H1 (cell line): ENCODE measurements at regions not wholly inside any gene's neighbourhood (a gene's known extent, or its start where the extent isn't known, plus 50 kb on each side); places are given as distances from the start of the nearest gene placed in this dataset.

ENCODE experiments used
- CTCF ChIA-PET: fragments of 300-600 bp; sonication (Branson Sonifier 250); formaldehyde crosslinking; loops from one replicate; lab custom pipeline; 2021; ENCODE audit not compliant: partially characterized antibody; lab: Charles Lee
- POLR2A ChIA-PET: fragments of 300-600 bp; sonication (Branson Sonifier 250); formaldehyde crosslinking; loops from one replicate; lab custom pipeline; 2021; ENCODE audit warnings: inconsistent platforms; ENCODE audit not compliant: partially characterized antibody; lab: Charles Lee
- DNase-seq, 2 experiments: peaks; one replicate each; pipeline versions ENCODE4 v3.0.0 to v3.0.0-alpha.2; 2010 to 2022; ENCODE audit warnings: low spot score in 2 of 2, low read depth in 1 of 2, mixed read lengths in 1 of 2
- FAIRE-seq: peaks from 2 replicates; lab custom pipeline; 2011; peaks lifted over from hg19 to GRCh38; lab: Jason Lieb, UNC
- H2AFZ ChIP-seq: 2 replicates; pipeline ENCODE4 v1.8.1; 2012; ENCODE audit warnings: low read length, inconsistent platforms
- H2AK5ac ChIP-seq: 2 replicates; pipeline ENCODE4 v1.6.1; 2013; ENCODE audit warnings: low read depth, low read length
- H2BK120ac ChIP-seq: replicated peaks from 2 replicates; pipeline ENCODE3; 2013; ENCODE audit warnings: low read depth, low read length, inconsistent platforms
- H2BK12ac ChIP-seq: 2 replicates; pipeline ENCODE4 v1.6.1; 2013; ENCODE audit warnings: low read depth, low read length
- H2BK15ac ChIP-seq: 2 replicates; pipeline ENCODE4 v1.6.1; 2013; ENCODE audit warnings: low read length
- H2BK20ac ChIP-seq: 2 replicates; pipeline ENCODE4 v1.6.1; 2013; ENCODE audit warnings: low read length
- H2BK5ac ChIP-seq: 2 replicates; pipeline ENCODE4 v1.6.1; 2013; ENCODE audit warnings: low read depth, low read length
- H3K14ac ChIP-seq: 2 replicates; pipeline ENCODE4 v1.6.1; 2013; ENCODE audit warnings: inconsistent platforms; ENCODE audit not compliant: insufficient read length
- H3K18ac ChIP-seq: 2 replicates; pipeline ENCODE4 v1.6.1; 2013; ENCODE audit warnings: low read length; ENCODE audit errors: extremely low read depth
- H3K23ac ChIP-seq: 2 replicates; pipeline ENCODE4 v1.6.1; 2013; ENCODE audit warnings: inconsistent platforms; ENCODE audit not compliant: insufficient read length
- H3K23me2 ChIP-seq: 2 replicates; pipeline ENCODE4 v1.6.1; 2013; ENCODE audit warnings: low read depth, low read length
- H3K27ac ChIP-seq: 2 replicates; pipeline ENCODE4 v1.6.1; 2011; ENCODE audit warnings: low read depth, low read length, inconsistent platforms
- H3K27me3 ChIP-seq, 4 experiments: replicated peaks in 1 of 4; 1 replicate in 1 of 4; 2 replicates in 3 of 4; pipeline versions ENCODE4 v1.6.1 to v1.8.1; 2011 to 2013; ENCODE audit warnings: low read length in 3 of 4, mild to moderate bottlenecking in 3 of 4, inconsistent platforms in 2 of 4, mixed read lengths in 2 of 4, moderate library complexity in 1 of 4; ENCODE audit not compliant: control insufficient read depth in 3 of 4, insufficient read depth in 3 of 4; ENCODE audit errors: extremely low read depth in 1 of 4
- H3K36me3 ChIP-seq, 4 experiments: 2 replicates each; pipeline versions ENCODE4 v1.6.1 to v1.8.1; 2011 to 2013; ENCODE audit warnings: mild to moderate bottlenecking in 4 of 4, low read length in 3 of 4, moderate library complexity in 2 of 4, control low read depth in 1 of 4, inconsistent platforms in 1 of 4; ENCODE audit not compliant: insufficient read depth in 4 of 4, control insufficient read depth in 2 of 4
- H3K4ac ChIP-seq: replicated peaks from 2 replicates; pipeline ENCODE3; 2013; ENCODE audit warnings: low read length, low read depth, mixed read lengths, inconsistent platforms; ENCODE audit not compliant: insufficient read length
- H3K4me1 ChIP-seq, 4 experiments: replicated peaks in 1 of 4; 1 replicate in 1 of 4; 2 replicates in 3 of 4; pipeline versions ENCODE4 v1.6.1 to v1.8.1; 2011 to 2013; ENCODE audit warnings: low read length in 3 of 4, inconsistent platforms in 2 of 4, mixed read lengths in 1 of 4; ENCODE audit not compliant: insufficient read depth in 4 of 4, control insufficient read depth in 3 of 4
- H3K4me2 ChIP-seq, 2 experiments: 2 replicates each; pipeline versions ENCODE4 v1.6.1 to v1.8.1; 2011 to 2013; ENCODE audit warnings: low read depth in 2 of 2, low read length in 2 of 2, control low read depth in 1 of 2, inconsistent platforms in 1 of 2, mild to moderate bottlenecking in 1 of 2; ENCODE audit not compliant: insufficient read depth in 1 of 2
- H3K4me3 ChIP-seq, 4 experiments: fragments of 200-600, 300-600 bp in 1 of 4; sonication (generic), shearing (Covaris generic), sonication (Bioruptor Twin) in 1 of 4; 2 replicates each; pipeline versions ENCODE4 v1.5.1 to v1.8.1; 2011 to 2016; ENCODE audit warnings: low read length in 4 of 4, low read depth in 3 of 4, control low read depth in 2 of 4, inconsistent platforms in 2 of 4, mild to moderate bottlenecking in 2 of 4, mixed read lengths in 1 of 4, moderate library complexity in 1 of 4; ENCODE audit not compliant: insufficient read depth in 2 of 4; ENCODE audit errors: extremely low read depth in 1 of 4
- H3K56ac ChIP-seq: replicated peaks from 2 replicates; pipeline ENCODE3; 2013; ENCODE audit warnings: low read depth, mild to moderate bottlenecking, mixed read lengths, low read length, inconsistent platforms; ENCODE audit not compliant: insufficient read length
- H3K79me1 ChIP-seq: 2 replicates; pipeline ENCODE4 v1.6.1; 2013; ENCODE audit warnings: low read depth, low read length, control low read depth
- H3K79me2 ChIP-seq, 2 experiments: 2 replicates each; pipeline versions ENCODE4 v1.6.1 to v1.8.1; 2012 to 2013; ENCODE audit warnings: low read length in 2 of 2, mild to moderate bottlenecking in 2 of 2, inconsistent platforms in 1 of 2; ENCODE audit not compliant: insufficient read depth in 2 of 2, control insufficient read depth in 1 of 2
- H3K9ac ChIP-seq, 4 experiments: replicated peaks in 1 of 4; 1 replicate in 1 of 4; 2 replicates in 3 of 4; pipeline versions ENCODE4 v1.6.1 to v1.8.1; 2011 to 2013; ENCODE audit warnings: low read depth in 3 of 4, low read length in 3 of 4, control low read depth in 2 of 4, mild to moderate bottlenecking in 2 of 4, moderate library complexity in 2 of 4, inconsistent platforms in 1 of 4; ENCODE audit errors: extremely low read depth in 1 of 4
- H3K9me3 ChIP-seq, 2 experiments: 2 replicates each; pipeline versions ENCODE4 v1.6.1 to v1.8.1; 2012 to 2013; ENCODE audit warnings: mild to moderate bottlenecking in 2 of 2, moderate library complexity in 2 of 2, control low read depth in 1 of 2, inconsistent platforms in 1 of 2, low read depth in 1 of 2, low read length in 1 of 2, mixed read lengths in 1 of 2; ENCODE audit not compliant: insufficient read depth in 2 of 2
- H4K20me1 ChIP-seq, 2 experiments: replicated peaks in 1 of 2; 2 replicates each; pipeline versions ENCODE3 to v1.8.1; 2011 to 2013; ENCODE audit warnings: inconsistent platforms in 2 of 2, low read length in 2 of 2, mild to moderate bottlenecking in 1 of 2; ENCODE audit not compliant: insufficient read depth in 2 of 2, control insufficient read depth in 1 of 2
- H4K5ac ChIP-seq: 2 replicates; pipeline ENCODE4 v1.6.1; 2013; ENCODE audit warnings: low read length, low read depth, mixed read lengths, inconsistent platforms; ENCODE audit not compliant: insufficient read length
- H4K8ac ChIP-seq: 2 replicates; pipeline ENCODE4 v1.8.0; 2013; ENCODE audit warnings: mild to moderate bottlenecking, moderate library complexity, low read length, inconsistent platforms; ENCODE audit not compliant: insufficient read depth; ENCODE audit errors: extremely low read depth
- H4K91ac ChIP-seq: replicated peaks from 2 replicates; pipeline ENCODE3; 2013; ENCODE audit warnings: low read length, mixed read lengths, inconsistent platforms; ENCODE audit not compliant: insufficient read length
- ASH2L ChIP-seq: fragments of 200-600, 300-600 bp; sonication (generic); IDR thresholded peaks from one replicate; pipeline ENCODE4 v1.7.1; 2017; ENCODE audit warnings: low read length
- CHD1 ChIP-seq: IDR thresholded peaks from 2 replicates; pipeline ENCODE4 v1.6.1; 2012; ENCODE audit warnings: low read depth, low read length, improper control_type of control experiment
- CREB1 ChIP-seq: IDR thresholded peaks from 2 replicates; pipeline ENCODE4 v1.6.1; 2012; ENCODE audit warnings: inconsistent platforms
- EP300 ChIP-seq, 2 experiments: IDR thresholded peaks; 1 replicate in 1 of 2; 2 replicates in 1 of 2; pipeline ENCODE4 v1.6.1; 2011 to 2012; ENCODE audit warnings: low read depth in 2 of 2, low read length in 2 of 2, mild to moderate bottlenecking in 2 of 2, borderline replicate concordance in 1 of 2, inconsistent platforms in 1 of 2, moderate library complexity in 1 of 2
- GTF2F1 ChIP-seq: IDR thresholded peaks from 2 replicates; pipeline ENCODE4 v1.6.1; 2012; ENCODE audit warnings: low read depth, low read length, improper control_type of control experiment, borderline replicate concordance
- POLR2A ChIP-seq, 2 experiments: IDR thresholded peaks; 1 replicate in 1 of 2; 2 replicates in 1 of 2; pipeline ENCODE4 v1.6.1; 2011; ENCODE audit warnings: low read depth in 2 of 2, low read length in 2 of 2, mild to moderate bottlenecking in 2 of 2; ENCODE audit errors: control extremely low read depth in 1 of 2
- RBBP5 ChIP-seq: IDR thresholded peaks from 2 replicates; pipeline ENCODE4 v1.7.1; 2012; ENCODE audit warnings: low read depth, mild to moderate bottlenecking, inconsistent platforms, low read length, moderate library complexity, borderline replicate concordance
- RFX5 ChIP-seq: IDR thresholded peaks from 2 replicates; pipeline ENCODE4 v1.6.1; 2011; ENCODE audit warnings: low read depth, low read length, improper control_type of control experiment, borderline replicate concordance
- RNF2 ChIP-seq: fragments of 200-900, 300-1000 bp; sonication (generic); IDR thresholded peaks from 2 replicates; pipeline ENCODE4 v1.7.1; 2016; ENCODE audit warnings: borderline replicate concordance, low read depth, mild to moderate bottlenecking, antibody characterized with exemption, low read length; ENCODE audit not compliant: poor library complexity, severe bottlenecking; ENCODE audit errors: missing control alignments
- SIN3A ChIP-seq, 2 experiments: IDR thresholded peaks in 1 of 2; conservative IDR thresholded peaks in 1 of 2; 2 replicates each; pipeline ENCODE4 v1.6.1; 2011 to 2012; ENCODE audit warnings: low read length in 2 of 2, improper control_type of control experiment in 1 of 2, low read depth in 1 of 2, mild to moderate bottlenecking in 1 of 2
- SIRT6 ChIP-seq: IDR thresholded peaks from one replicate; pipeline ENCODE4 v1.7.1; 2012; ENCODE audit warnings: low read length, inconsistent platforms
- SIX5 ChIP-seq: IDR thresholded peaks from 2 replicates; pipeline ENCODE4 v1.6.1; 2011; ENCODE audit warnings: mild to moderate bottlenecking, low read depth, low read length
- SP1 ChIP-seq: IDR thresholded peaks from 2 replicates; pipeline ENCODE4 v1.6.1; 2011; ENCODE audit warnings: low read depth, low read length
- SP4 ChIP-seq: IDR thresholded peaks from 2 replicates; pipeline ENCODE4 v1.6.1; 2012; ENCODE audit warnings: low read length, inconsistent platforms
- SRF ChIP-seq: IDR thresholded peaks from 2 replicates; pipeline ENCODE4 v1.6.1; 2011; ENCODE audit warnings: mild to moderate bottlenecking, low read depth, low read length, moderate library complexity
- TAF7 ChIP-seq: optimal IDR thresholded peaks from 2 replicates; pipeline ENCODE3; 2011; ENCODE audit warnings: low read depth, mild to moderate bottlenecking, inconsistent platforms, low read length, moderate library complexity, borderline replicate concordance
- ZNF274 ChIP-seq: IDR thresholded peaks from 2 replicates; pipeline ENCODE4 v1.7.0; 2012; ENCODE audit warnings: low read length, borderline replicate concordance; ENCODE audit errors: extremely low read depth
- WGBS, 2 experiments: shearing (Covaris generic) in 1 of 2; methylation state at CpG; one replicate each; pipeline versions ENCODE4 v1.1.6 to v1.1.7; 2013 to 2015; ENCODE audit warnings: low lambda C conversion rate in 2 of 2, mixed read lengths in 2 of 2, inconsistent platforms in 1 of 2, low coverage in 1 of 2, missing lambda C conversion rate in 1 of 2; ENCODE audit not compliant: insufficient replicate concordance in 2 of 2, insufficient coverage in 1 of 2, insufficient read length in 1 of 2; ENCODE audit errors: extremely low coverage in 1 of 2, missing lambda C conversion rate in 1 of 2; 5-methylcytosine and 5-hydroxymethylcytosine counted together

DNA sequence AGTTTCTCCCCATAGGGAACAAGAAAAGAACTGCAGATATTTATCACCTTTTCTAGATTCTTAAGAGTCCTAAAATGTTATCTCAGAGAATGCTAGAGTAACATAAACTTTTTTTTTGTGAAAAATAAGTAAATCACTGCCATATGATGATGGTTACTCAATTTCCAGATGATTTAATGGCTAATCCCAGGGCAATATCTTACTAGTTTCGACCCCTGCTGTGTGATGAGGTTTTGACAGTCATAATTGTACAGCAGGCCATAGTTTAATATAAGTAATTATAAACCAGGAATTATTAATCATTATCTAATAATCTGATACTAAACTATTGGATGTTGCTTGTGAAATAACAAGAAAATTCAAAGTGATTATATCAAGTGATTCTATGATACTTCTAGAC is 210.6 kb downstream of the HLX start:
- no peak overlapping the region for H2AFZ ChIP-seq
- TF ChIP-seq TAF7 (no peak), POLR2A (IDR thresholded peaks at IDR 0.05; ENCODE audit: control extremely low read depth in 1 of 2, low read depth in 2 of 2, low read length in 2 of 2) (no peak), SIX5 (no peak), GTF2F1 (no peak), SIN3A (conservative IDR thresholded peaks at IDR 0.05 in 1 of 2, IDR thresholded peaks at IDR 0.05 in 1 of 2; ENCODE audit: low read depth in 1 of 2, low read length in 2 of 2) (no peak), ASH2L (no peak), SRF (no peak), SP4 (no peak), ZNF274 (no peak), RBBP5 (no peak), CHD1 (no peak), EP300 (IDR thresholded peaks at IDR 0.05; ENCODE audit: borderline replicate concordance in 1 of 2, low read depth in 2 of 2, low read length in 2 of 2) (no peak), SP1 (no peak), RFX5 (no peak), CREB1 (no peak), SIRT6 (no peak), RNF2 (no peak)

More for the DNA sequence above, 210.6 kb downstream of the HLX start:
- H3K23ac ChIP-seq: no peak overlapping the region
- H2BK120ac ChIP-seq: no peak overlapping the region
- no peak overlapping the region for H4K5ac ChIP-seq
- H4K8ac ChIP-seq: no peak overlapping the region
- H2AK5ac ChIP-seq: no peak overlapping the region
- ChIA-PET POLR2A (no interaction called here), CTCF (no interaction called here)
- H2BK12ac ChIP-seq: no peak overlapping the region
- H3K4me1 ChIP-seq: no peaks in the 10 kb centered on the region
- DNase-seq (no peak), FAIRE-seq (no peak)
- no peak overlapping the region for H2BK20ac ChIP-seq
- no peaks in the 10 kb centered on the region for H3K23me2 ChIP-seq
- no peaks in the 10 kb centered on the region for H4K20me1 ChIP-seq
- no peak overlapping the region for H3K4me2 ChIP-seq
- H3K4me3 ChIP-seq: no peak overlapping the region
- H2BK15ac ChIP-seq: no peak overlapping the region
- H2BK5ac ChIP-seq: no peak overlapping the region
- no peak overlapping the region for H3K9ac ChIP-seq
- no peaks in the 10 kb centered on the region for H3K27me3 ChIP-seq
- no peak overlapping the region for H3K14ac ChIP-seq
- no peak overlapping the region for H3K4ac ChIP-seq
- no peak overlapping the region for H3K27ac ChIP-seq
- no peaks in the 10 kb centered on the region for H3K79me1 ChIP-seq
- no peak overlapping the region for H3K18ac ChIP-seq
- no peak overlapping the region for H3K56ac ChIP-seq
- 83% methylated on average over 1 of the region's 1 CpG; no CpG with 5 or more reads in 1 of the 2 experiments for WGBS, 2 experiments
- H3K36me3 ChIP-seq: no peaks in the 10 kb centered on the region
- H4K91ac ChIP-seq: no peak overlapping the region
- no peaks in the 10 kb centered on the region for H3K79me2 ChIP-seq
- no peaks in the 10 kb centered on the region for H3K9me3 ChIP-seq
